NCI-H524 treated with DMSO at 0.1 percent for 48 hours (cell line): ENCODE measurements at regions not wholly inside any gene's neighbourhood (a gene's known extent, or its start where the extent isn't known, plus 50 kb on each side); places are given as distances from the start of the nearest gene placed in this dataset.
A peak's percentile ranks its signal among the peaks of the same experiment; 100 is the strongest.

Experiments used
- DNase-seq: peaks from one replicate; lab custom pipeline; 2025; lab: John Stamatoyannopoulos, UW

- no peak for DNase-seq
Measured at GRCh38 chr17:55668312-55668920, 54.2 kb downstream of the TMEM100 start.

GRCh38 chr17:55666806-55667205, 55.9 kb downstream of the TMEM100 start:
- DNase-seq: no peak

GRCh38 chr17:55664287-55664686, 58.4 kb downstream of the TMEM100 start:
- no peak for DNase-seq

GRCh38 chr17:55663400-55663799, 59.3 kb downstream of the TMEM100 start:
- DNase-seq: no peak

- peak; percentile 2 for DNase-seq
Measured at GRCh38 chr17:55661963-55662834, 60.5 kb downstream of the TMEM100 start.

- peak; percentile 60 for DNase-seq
Measured at GRCh38 chr17:55661256-55661758, 61.4 kb downstream of the TMEM100 start.

GRCh38 chr17:55660178-55660886, 62.3 kb downstream of the TMEM100 start:
- no peak for DNase-seq

GRCh38 chr17:55659661-55660060, 63.0 kb downstream of the TMEM100 start:
- no peak for DNase-seq

- DNase-seq: no peak
Measured at GRCh38 chr17:55655777-55656176, 66.9 kb downstream of the TMEM100 start.

GRCh38 chr17:55654821-55655220, 67.8 kb downstream of the TMEM100 start:
- DNase-seq: no peak

- DNase-seq: no peak
Measured at GRCh38 chr17:55654022-55654421, 68.6 kb downstream of the TMEM100 start.

- no peak for DNase-seq
Measured at GRCh38 chr17:55652825-55653224, 69.8 kb downstream of the TMEM100 start.

- no peak for DNase-seq
Measured at GRCh38 chr17:55652114-55652823, 70.4 kb downstream of the TMEM100 start.

- no peak for DNase-seq
Measured at GRCh38 chr17:55649957-55650597, 72.6 kb downstream of the TMEM100 start.

- DNase-seq: no peak
Measured at GRCh38 chr17:55648086-55648485, 74.6 kb downstream of the TMEM100 start.

GRCh38 chr17:55645361-55645760, 77.3 kb downstream of the TMEM100 start:
- no peak for DNase-seq

GRCh38 chr17:55644346-55644745, 78.3 kb downstream of the TMEM100 start:
- no peak for DNase-seq

GRCh38 chr17:55642741-55643140, 79.9 kb downstream of the TMEM100 start:
- no peak for DNase-seq

- DNase-seq: peak; percentile 49
Measured at GRCh38 chr17:55641676-55642081, 81.0 kb downstream of the TMEM100 start.

GRCh38 chr17:55639096-55639495, 83.6 kb downstream of the TMEM100 start:
- DNase-seq: no peak

GRCh38 chr17:55635253-55635914, 87.3 kb downstream of the TMEM100 start:
- no peak for DNase-seq
